ENCODE measurements at regions not wholly inside any gene's neighbourhood (a gene's known extent, or its start where the extent isn't known, plus 50 kb on each side); places are given as distances from the start of the nearest gene placed in this dataset.

DNA sequence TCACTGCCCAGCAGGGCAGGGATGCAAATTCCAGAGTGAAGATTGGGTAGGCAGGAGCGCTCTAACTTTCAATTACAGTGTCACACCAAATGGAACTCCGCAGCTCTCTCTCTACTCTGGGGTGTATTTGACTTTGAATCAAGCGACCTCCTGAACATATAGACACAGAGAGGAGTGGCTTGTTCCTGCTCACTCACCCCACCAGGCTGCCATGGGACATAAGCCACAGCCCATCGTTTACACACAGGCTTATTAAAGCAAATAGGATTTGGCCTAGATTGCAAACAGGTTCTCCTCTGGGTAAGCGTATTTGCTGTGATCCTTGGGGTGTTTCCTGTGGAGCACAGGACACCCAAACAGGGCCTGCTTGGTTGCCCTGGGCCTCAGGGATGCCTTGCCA is 281.6 kb upstream of the CCL2 start:
- no peaks in the 10 kb centered on the region for H3K36me3 ChIP-seq
- no peak overlapping the region for H3K4me3 ChIP-seq
- 64 to 69% (median 67%) methylated on average over 5 of the region's 5 CpGs for WGBS, 4 donors
- TF ChIP-seq, protein P1, sequence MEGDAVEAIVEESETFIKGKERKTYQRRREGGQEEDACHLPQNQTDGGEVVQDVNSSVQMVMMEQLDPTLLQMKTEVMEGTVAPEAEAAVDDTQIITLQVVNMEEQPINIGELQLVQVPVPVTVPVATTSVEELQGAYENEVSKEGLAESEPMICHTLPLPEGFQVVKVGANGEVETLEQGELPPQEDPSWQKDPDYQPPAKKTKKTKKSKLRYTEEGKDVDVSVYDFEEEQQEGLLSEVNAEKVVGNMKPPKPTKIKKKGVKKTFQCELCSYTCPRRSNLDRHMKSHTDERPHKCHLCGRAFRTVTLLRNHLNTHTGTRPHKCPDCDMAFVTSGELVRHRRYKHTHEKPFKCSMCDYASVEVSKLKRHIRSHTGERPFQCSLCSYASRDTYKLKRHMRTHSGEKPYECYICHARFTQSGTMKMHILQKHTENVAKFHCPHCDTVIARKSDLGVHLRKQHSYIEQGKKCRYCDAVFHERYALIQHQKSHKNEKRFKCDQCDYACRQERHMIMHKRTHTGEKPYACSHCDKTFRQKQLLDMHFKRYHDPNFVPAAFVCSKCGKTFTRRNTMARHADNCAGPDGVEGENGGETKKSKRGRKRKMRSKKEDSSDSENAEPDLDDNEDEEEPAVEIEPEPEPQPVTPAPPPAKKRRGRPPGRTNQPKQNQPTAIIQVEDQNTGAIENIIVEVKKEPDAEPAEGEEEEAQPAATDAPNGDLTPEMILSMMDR (IDR thresholded peaks at IDR 0.05): no peak
- no peak for TF ChIP-seq POLR2A (IDR thresholded peaks at IDR 0.05)
- H3K4me1 ChIP-seq: peaks cover 0 to 9% (median 0%) of the 10 kb centered on the region in 12 donors
- DNase-seq: no peak
- ATAC-seq: no peak
- no peak overlapping the region for H3K27ac ChIP-seq
- no peaks in the 10 kb centered on the region for H3K9me3 ChIP-seq
- intact Hi-C loops (cut with DNase I): no loop called here
- H3K27me3 ChIP-seq: peaks cover 0 to 3% (median 0%) of the 10 kb centered on the region in 9 donors

DNA sequence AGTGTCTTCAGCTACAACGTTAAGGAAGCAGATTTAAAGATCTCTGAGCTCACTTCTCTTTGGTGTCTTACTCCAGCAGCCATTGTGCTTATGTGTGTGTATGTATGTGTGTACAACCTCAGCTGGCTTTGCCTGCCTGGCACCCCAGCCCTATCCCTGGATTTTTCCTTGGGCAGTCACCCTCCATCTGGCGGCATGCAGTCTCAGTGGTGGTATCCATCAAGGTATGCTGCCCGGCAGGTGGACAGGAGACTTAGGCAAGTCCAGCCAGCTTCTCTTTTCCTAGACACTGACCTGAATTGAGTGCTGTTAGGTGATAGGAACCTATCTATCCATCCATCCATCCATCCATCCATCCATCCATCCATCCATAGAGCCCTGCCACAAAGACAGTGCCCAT is 280.8 kb upstream of the CCL2 start:
- TF ChIP-seq POLR2A (IDR thresholded peaks at IDR 0.05): no peak
- TF ChIP-seq, protein P1 (IDR thresholded peaks at IDR 0.05): no peak
- intact Hi-C loops (cut with DNase I): no loop called here
- DNase-seq (no peak), ATAC-seq (no peak)
- no peaks in the 10 kb centered on the region for H3K9me3 ChIP-seq
- peaks cover 0 to 3% (median 0%) of the 10 kb centered on the region in 9 donors for H3K27me3 ChIP-seq
- no peaks in the 10 kb centered on the region for H3K36me3 ChIP-seq
- H3K27ac ChIP-seq: no peak overlapping the region
- no peak overlapping the region for H3K4me3 ChIP-seq
- H3K4me1 ChIP-seq: peaks cover 0 to 9% (median 0%) of the 10 kb centered on the region in 12 donors
- WGBS, 4 donors: 79 to 89% (median 86%) methylated on average over 3 of the region's 3 CpGs

DNA sequence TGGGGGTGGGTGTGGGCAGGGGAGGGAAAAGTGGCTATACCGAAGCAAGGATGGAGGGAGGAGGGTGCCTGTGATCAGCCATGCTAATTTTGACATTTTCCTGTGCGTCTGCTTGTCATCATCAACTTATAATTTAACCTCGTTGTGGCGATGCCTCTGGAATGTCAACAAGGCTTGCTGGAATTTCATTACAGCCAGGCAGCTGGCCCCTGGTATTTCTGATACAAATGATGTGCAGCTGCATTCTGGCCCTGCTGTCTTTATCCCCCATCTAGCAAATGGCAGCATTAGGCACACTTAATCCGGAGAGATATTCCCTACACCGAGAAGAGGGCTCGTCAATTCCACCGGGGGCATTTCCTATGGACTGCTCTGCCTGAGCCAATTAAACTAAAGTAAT is 278.3 kb upstream of the CCL2 start:
- H3K9me3 ChIP-seq: no peaks in the 10 kb centered on the region
- intact Hi-C loops (cut with DNase I): no loop called here
- no peak overlapping the region for H3K4me3 ChIP-seq
- H3K4me1 ChIP-seq: peaks cover 0 to 17% (median 0%) of the 10 kb centered on the region in 12 donors
- WGBS, 4 donors: 27 to 37% (median 34%) methylated on average over 8 of the region's 8 CpGs
- H3K36me3 ChIP-seq: no peaks in the 10 kb centered on the region
- DNase-seq (no peak), ATAC-seq (no peak)
- TF ChIP-seq POLR2A (IDR thresholded peaks at IDR 0.05): no peak
- TF ChIP-seq, protein P1 (IDR thresholded peaks at IDR 0.05): no peak
- no peak overlapping the region for H3K27ac ChIP-seq
- no peaks in the 10 kb centered on the region for H3K27me3 ChIP-seq

DNA sequence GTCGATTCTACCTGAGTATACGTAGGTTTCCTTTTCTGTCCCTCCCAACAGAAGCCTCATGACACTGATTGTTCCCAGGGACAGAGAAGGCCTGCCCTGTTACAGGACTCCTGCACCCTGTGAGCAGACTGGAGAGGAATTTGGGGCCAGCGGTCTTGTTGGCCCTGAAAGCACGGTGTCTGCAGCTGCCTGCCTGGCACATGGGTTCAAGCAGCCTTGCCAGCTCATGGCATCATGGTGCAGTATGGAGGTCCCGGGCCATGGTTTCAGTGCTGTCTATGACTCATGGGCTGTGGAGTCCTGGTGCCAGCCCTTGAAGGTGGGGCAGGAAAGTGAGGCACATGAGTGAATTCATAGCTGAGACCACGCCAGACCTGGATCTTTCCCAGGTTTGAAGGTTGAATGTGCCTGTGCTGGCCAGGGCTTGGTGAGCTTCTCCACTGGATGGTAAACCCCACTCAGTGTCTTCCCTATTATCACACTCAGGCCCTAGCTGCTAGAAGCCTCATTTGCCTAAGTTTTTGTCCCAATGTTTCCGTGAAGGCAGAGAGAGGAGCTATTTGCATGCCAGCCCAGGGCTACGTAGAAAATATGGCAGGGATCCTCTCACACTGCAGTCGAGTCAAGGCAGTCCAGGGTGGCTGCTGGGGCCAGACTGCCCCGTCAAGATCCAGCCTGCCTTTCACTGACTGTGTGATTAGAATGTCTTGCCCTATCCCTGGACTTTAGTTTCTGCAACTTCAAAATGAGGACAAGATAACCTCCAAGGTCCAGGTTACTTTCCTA is 277.2 kb upstream of the CCL2 start:
- intact Hi-C loops (cut with DNase I): no loop called here

More for the DNA sequence above, 277.2 kb upstream of the CCL2 start:
- ATAC-seq (peak; percentile 29 to 57 (median 46)), DNase-seq (peak in 1 of 5 donors; percentile 31)
- TF ChIP-seq POLR2A (IDR thresholded peaks at IDR 0.05): no peak
- TF ChIP-seq, protein P1 (IDR thresholded peaks at IDR 0.05): no peak
- no peak overlapping the region for H3K27ac ChIP-seq
- H3K36me3 ChIP-seq: no peaks in the 10 kb centered on the region
- H3K9me3 ChIP-seq: no peaks in the 10 kb centered on the region
- peaks cover 0 to 28% (median 0%) of the 10 kb centered on the region in 12 donors for H3K4me1 ChIP-seq
- WGBS, 4 donors: 51 to 72% (median 57%) methylated on average over 10 of the region's 10 CpGs
- H3K4me3 ChIP-seq: no peak overlapping the region
- H3K27me3 ChIP-seq: no peaks in the 10 kb centered on the region

Data from heart left ventricle (tissue), 16 donors.